Transverse colon (tissue), 4 donors: ENCODE measurements at regions not wholly inside any gene's neighbourhood (a gene's known extent, or its start where the extent isn't known, plus 50 kb on each side); places are given as distances from the start of the nearest gene placed in this dataset.

Experiments
- DNase-seq: peaks from one replicate; pipeline ENCODE4 v3.0.0-alpha.2; 2019
- H3K27ac ChIP-seq, 4 donors: fragments of 200-600 bp; sonication (generic); 2 replicates each; pipeline ENCODE4 v1.5.1; 2016 to 2018; ENCODE audit warnings: inconsistent platforms in 4 of 4
- H3K27me3 ChIP-seq: fragments of 200-600 bp; sonication (generic); 2 replicates; pipeline ENCODE4 v1.5.1; 2017; ENCODE audit warnings: inconsistent platforms
- H3K36me3 ChIP-seq, 4 donors: fragments of 200-600 bp; sonication (generic); 2 replicates each; pipeline ENCODE4 v1.5.1; 2017 to 2019; ENCODE audit warnings: inconsistent platforms in 4 of 4
- H3K4me1 ChIP-seq, 4 donors: fragments of 200-600 bp; sonication (generic); 2 replicates each; pipeline ENCODE4 v1.5.1; 2017 to 2020; ENCODE audit warnings: inconsistent platforms in 4 of 4
- H3K4me3 ChIP-seq, 4 donors: fragments of 200-600 bp; sonication (generic); 1 replicate in 1 of 4; 2 replicates in 3 of 4; pipeline versions ENCODE4 v1.5.1 to v1.6.1; 2017 to 2019; ENCODE audit warnings: inconsistent platforms in 4 of 4
- H3K9me3 ChIP-seq, 2 donors: fragments of 200-600 bp; sonication (generic); 2 replicates each; pipeline ENCODE4 v1.5.1; 2017 to 2019; ENCODE audit warnings: inconsistent platforms in 2 of 2
- EP300 ChIP-seq: sonication (generic); formaldehyde crosslinking; IDR thresholded peaks from one replicate; pipeline ENCODE4 v1.6.1; 2017; ENCODE audit warnings: antibody characterized with exemption, low read depth
- POLR2A ChIP-seq: fragments of 450-650 bp; IDR thresholded peaks from one replicate; pipeline ENCODE4 v1.6.1; 2016; ENCODE audit warnings: antibody characterized with exemption, mild to moderate bottlenecking, moderate library complexity
- POLR2AphosphoS5 ChIP-seq, 3 donors: sonication (generic); formaldehyde crosslinking; IDR thresholded peaks; one replicate each; pipeline ENCODE4 v1.6.1; 2016; ENCODE audit warnings: antibody characterized with exemption in 3 of 3
- WGBS, 2 donors: methylation state at CpG; one replicate each; pipeline ENCODE4 v1.1.5; 2018; ENCODE audit warnings: low coverage in 1 of 2; 5-methylcytosine and 5-hydroxymethylcytosine counted together
- in situ Hi-C, 4 donors: fragments of 200-750 bp; cut with MboI; loops; one replicate each; pipeline versions ENCODE4 v1.15.0 to v1.15.1; 2017; ENCODE audit warnings: low sequenced_read_pairs in 3 of 4, low pct_ligation_motif_present in 1 of 4, low pct_unique_long_range_greater_than_20kb in 1 of 4
- intact Hi-C: fragments of 100-400 bp; cut with DNase I; formaldehyde crosslinking; loops from one replicate; pipeline ENCODE4 v1.15.1; 2023; ENCODE audit warnings: low total_unique reads
- TF ChIP-seq, protein P1 (sequence below), 5 experiments: fragments of 200-600 bp in 3 of 5; fragments of 450-650 bp in 2 of 5; sonication (generic) in 3 of 5; IDR thresholded peaks; 1 replicate in 2 of 5; 2 replicates in 3 of 5; pipeline ENCODE4 v1.5.1; 2016 to 2017; ENCODE audit warnings: antibody characterized with exemption in 5 of 5, inconsistent platforms in 3 of 5, mild to moderate bottlenecking in 2 of 5, moderate library complexity in 1 of 5

DNA sequence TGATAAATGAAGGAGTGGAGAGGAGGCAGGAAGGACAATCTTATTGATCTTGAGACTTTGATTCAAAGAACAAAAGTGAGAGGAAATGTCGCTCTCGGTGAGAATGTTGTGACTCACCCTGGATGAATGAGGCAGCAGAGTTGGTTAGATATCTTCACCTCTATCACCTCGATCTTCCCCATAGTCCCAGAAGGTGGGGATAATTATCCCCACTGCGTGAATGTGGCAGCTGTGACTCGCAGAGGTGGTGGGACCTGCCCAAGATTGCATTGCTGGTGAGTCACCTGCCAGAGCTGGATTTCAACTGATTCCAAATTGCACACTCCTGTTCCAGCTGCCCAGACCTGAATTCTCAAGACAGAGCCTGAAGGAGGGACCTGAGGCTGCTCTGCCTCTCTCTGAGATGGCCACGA, 105.0 kb downstream of the MATN1 start:
- Histone ChIP-seq H3K9me3 (no peaks in the 10 kb centered on the region), H3K4me3 (no peak overlapping the region), H3K4me1 (no peaks in the 10 kb centered on the region), H3K27me3 (no peaks in the 10 kb centered on the region), H3K36me3 (no peaks in the 10 kb centered on the region), H3K27ac (no peak overlapping the region)
- TF ChIP-seq POLR2A (no peak), EP300 (no peak), POLR2AphosphoS5 (IDR thresholded peaks at IDR 0.05) (no peak)
- TF ChIP-seq, protein P1, sequence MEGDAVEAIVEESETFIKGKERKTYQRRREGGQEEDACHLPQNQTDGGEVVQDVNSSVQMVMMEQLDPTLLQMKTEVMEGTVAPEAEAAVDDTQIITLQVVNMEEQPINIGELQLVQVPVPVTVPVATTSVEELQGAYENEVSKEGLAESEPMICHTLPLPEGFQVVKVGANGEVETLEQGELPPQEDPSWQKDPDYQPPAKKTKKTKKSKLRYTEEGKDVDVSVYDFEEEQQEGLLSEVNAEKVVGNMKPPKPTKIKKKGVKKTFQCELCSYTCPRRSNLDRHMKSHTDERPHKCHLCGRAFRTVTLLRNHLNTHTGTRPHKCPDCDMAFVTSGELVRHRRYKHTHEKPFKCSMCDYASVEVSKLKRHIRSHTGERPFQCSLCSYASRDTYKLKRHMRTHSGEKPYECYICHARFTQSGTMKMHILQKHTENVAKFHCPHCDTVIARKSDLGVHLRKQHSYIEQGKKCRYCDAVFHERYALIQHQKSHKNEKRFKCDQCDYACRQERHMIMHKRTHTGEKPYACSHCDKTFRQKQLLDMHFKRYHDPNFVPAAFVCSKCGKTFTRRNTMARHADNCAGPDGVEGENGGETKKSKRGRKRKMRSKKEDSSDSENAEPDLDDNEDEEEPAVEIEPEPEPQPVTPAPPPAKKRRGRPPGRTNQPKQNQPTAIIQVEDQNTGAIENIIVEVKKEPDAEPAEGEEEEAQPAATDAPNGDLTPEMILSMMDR (IDR thresholded peaks at IDR 0.05) = no peak
- intact Hi-C loops = no loop called here
- in situ Hi-C loops = no loop called here
- 39 to 43% methylated on average over 5 to 6 of the region's 6 CpGs for WGBS, 2 donors
- no peak for DNase-seq

- TF ChIP-seq POLR2AphosphoS5 (IDR thresholded peaks at IDR 0.05) = no peak
- TF ChIP-seq, protein P1 (IDR thresholded peaks at IDR 0.05) = no peak
- TF ChIP-seq EP300 = no peak
- TF ChIP-seq POLR2A = no peak
- intact Hi-C loops = no loop called here
- Histone ChIP-seq H3K4me3 (no peak overlapping the region), H3K4me1 (no peaks in the 10 kb centered on the region), H3K27me3 (no peaks in the 10 kb centered on the region), H3K36me3 (no peaks in the 10 kb centered on the region), H3K27ac (no peak overlapping the region), H3K9me3 (no peaks in the 10 kb centered on the region)
- DNase-seq = no peak
- 88% methylated on average over 7 of the region's 7 CpGs for WGBS, 2 donors
- in situ Hi-C loops = no loop called here
Observed at GRCh38 chr1:30616759-30617158, 106.6 kb downstream of the MATN1 start.

DNA sequence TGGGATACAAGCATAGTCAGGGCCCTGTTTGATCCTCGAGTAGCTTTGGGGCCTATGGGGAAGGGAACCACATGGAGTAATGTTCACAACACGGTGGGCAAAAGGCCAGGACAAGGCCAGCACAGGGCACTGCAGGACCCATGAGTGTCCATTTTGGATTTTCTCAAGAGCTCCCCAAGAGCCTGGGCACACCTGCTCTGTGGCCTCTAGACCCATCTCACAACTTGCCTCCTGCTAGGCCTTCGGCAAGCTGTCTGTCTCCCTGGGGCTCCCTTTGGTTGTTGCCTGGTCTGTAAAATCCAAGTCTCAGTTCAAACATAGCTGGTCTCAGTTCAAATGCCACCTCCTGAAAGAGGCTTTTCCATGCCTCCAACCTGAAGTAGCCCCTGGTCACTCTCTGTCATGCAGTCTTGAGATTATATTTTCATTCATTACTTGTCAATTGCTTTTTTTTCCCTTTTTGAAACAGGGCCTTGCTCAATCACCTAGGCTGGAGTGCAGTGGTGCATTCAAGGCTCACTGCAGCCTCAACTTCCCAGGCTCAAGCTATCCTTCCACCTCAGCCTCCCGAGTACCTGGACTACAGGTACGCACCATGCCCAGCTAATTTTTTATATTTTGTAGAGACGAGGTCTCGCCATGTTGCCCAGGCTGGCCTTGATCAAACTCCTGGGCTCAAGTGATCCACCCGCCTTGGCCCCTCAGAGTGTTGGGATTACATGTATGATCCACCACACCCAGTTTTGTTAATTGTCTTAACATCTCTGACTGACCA, 107.4 kb downstream of the MATN1 start:
- no peak overlapping the region for H3K27ac ChIP-seq
- WGBS, 2 donors = 79 to 90% methylated on average over 5 to 8 of the region's 8 CpGs
- H3K4me1 ChIP-seq = no peaks in the 10 kb centered on the region
- intact Hi-C loops = no loop called here
- H3K4me3 ChIP-seq = no peak overlapping the region
- TF ChIP-seq, protein P1 (IDR thresholded peaks at IDR 0.05) = no peak
- no peak for TF ChIP-seq POLR2AphosphoS5 (IDR thresholded peaks at IDR 0.05)
- no peak for TF ChIP-seq EP300
- TF ChIP-seq POLR2A = no peak
- no peaks in the 10 kb centered on the region for H3K9me3 ChIP-seq
- no peak for DNase-seq
- H3K36me3 ChIP-seq = no peaks in the 10 kb centered on the region
- H3K27me3 ChIP-seq = peaks cover 3% of the 10 kb centered on the region
- in situ Hi-C loops = no loop called here

- H3K4me1 ChIP-seq = no peaks in the 10 kb centered on the region
- H3K27me3 ChIP-seq = peaks cover 3% of the 10 kb centered on the region
- no peak for TF ChIP-seq POLR2AphosphoS5 (IDR thresholded peaks at IDR 0.05)
- TF ChIP-seq EP300 = no peak
- TF ChIP-seq, protein P1 (IDR thresholded peaks at IDR 0.05) = no peak
- no peak for TF ChIP-seq POLR2A
- intact Hi-C loops (no loop called here), in situ Hi-C loops (no loop called here)
- no peak for DNase-seq
- no peak overlapping the region for H3K27ac ChIP-seq
- no peak overlapping the region for H3K4me3 ChIP-seq
- no peaks in the 10 kb centered on the region for H3K9me3 ChIP-seq
- 20 to 90% methylated on average over 1 to 3 of the region's 3 CpGs for WGBS, 2 donors
- no peaks in the 10 kb centered on the region for H3K36me3 ChIP-seq
Observed at GRCh38 chr1:30615076-30615795, 108.1 kb downstream of the MATN1 start.
